Suprapubic skin (tissue), 4 donors: ENCODE measurements at regions not wholly inside any gene's neighbourhood (a gene's known extent, or its start where the extent isn't known, plus 50 kb on each side); places are given as distances from the start of the nearest gene placed in this dataset.

Experiments used
- DNase-seq, 2 donors: peaks; one replicate each; pipeline ENCODE4 v3.0.0-alpha.2; 2019; ENCODE audit warnings: low spot score in 2 of 2
- H3K27ac ChIP-seq: fragments of 200-600 bp; sonication (generic); one replicate; pipeline ENCODE4 v1.5.1; 2019
- H3K27me3 ChIP-seq: fragments of 200-600 bp; sonication (generic); one replicate; pipeline ENCODE4 v1.5.1; 2019
- H3K36me3 ChIP-seq: fragments of 200-600 bp; sonication (generic); one replicate; pipeline ENCODE4 v1.5.1; 2019
- H3K4me1 ChIP-seq: fragments of 200-600 bp; sonication (generic); one replicate; pipeline ENCODE4 v1.5.1; 2019
- H3K4me3 ChIP-seq: fragments of 200-600 bp; sonication (generic); one replicate; pipeline ENCODE4 v1.5.1; 2019; ENCODE audit warnings: mild to moderate bottlenecking
- H3K9me3 ChIP-seq: fragments of 200-600 bp; sonication (generic); one replicate; pipeline ENCODE4 v1.5.1; 2019
- EP300 ChIP-seq: sonication (generic); formaldehyde crosslinking; IDR thresholded peaks from one replicate; pipeline ENCODE4 v1.6.1; 2017; ENCODE audit warnings: antibody characterized with exemption
- POLR2A ChIP-seq, 2 donors: fragments of 450-650 bp; IDR thresholded peaks; one replicate each; pipeline ENCODE4 v1.6.1; 2017; ENCODE audit warnings: antibody characterized with exemption in 2 of 2, mild to moderate bottlenecking in 2 of 2, moderate library complexity in 2 of 2
- POLR2AphosphoS5 ChIP-seq, 3 donors: sonication (generic); formaldehyde crosslinking; IDR thresholded peaks; one replicate each; pipeline ENCODE4 v1.6.1; 2017; ENCODE audit warnings: antibody characterized with exemption in 3 of 3
- WGBS: methylation state at CpG from one replicate; pipeline ENCODE4 v1.1.5; 2018; 5-methylcytosine and 5-hydroxymethylcytosine counted together
- TF ChIP-seq, protein P1 (sequence below), 2 donors: fragments of 200-600 bp in 1 of 2; fragments of 450-650 bp in 1 of 2; sonication (generic) in 1 of 2; IDR thresholded peaks; one replicate each; pipeline ENCODE4 v1.5.1; 2016 to 2019; ENCODE audit warnings: antibody characterized with exemption in 2 of 2, mild to moderate bottlenecking in 1 of 2, moderate library complexity in 1 of 2

DNA sequence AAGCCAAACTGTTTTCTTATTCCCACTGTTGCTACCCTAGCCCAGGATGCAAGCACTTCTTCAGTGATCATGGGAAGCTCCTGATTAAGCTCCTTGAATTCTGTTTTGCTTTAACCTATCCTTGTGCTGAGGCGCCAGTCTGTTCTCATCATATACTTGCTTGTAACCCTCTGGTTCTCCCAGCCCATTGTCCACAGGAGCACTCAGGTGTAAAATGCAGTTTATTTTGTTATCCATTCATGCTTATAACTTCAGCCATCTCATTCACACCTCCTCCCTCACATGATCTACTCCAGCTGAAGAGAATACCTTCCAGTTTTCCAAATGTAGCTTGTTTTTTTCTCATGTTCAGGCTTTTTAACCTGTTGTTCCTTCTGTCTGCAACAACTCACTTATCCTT is 402.1 kb upstream of the BRINP1 start:
- Histone ChIP-seq H3K9me3 (no peaks in the 10 kb centered on the region), H3K4me3 (no peak overlapping the region), H3K36me3 (no peaks in the 10 kb centered on the region), H3K27me3 (no peaks in the 10 kb centered on the region), H3K4me1 (no peaks in the 10 kb centered on the region), H3K27ac (no peak overlapping the region)
- no peak for DNase-seq
- 100% methylated on average over 1 of the region's 1 CpG for WGBS
- no peak for TF ChIP-seq EP300

DNA sequence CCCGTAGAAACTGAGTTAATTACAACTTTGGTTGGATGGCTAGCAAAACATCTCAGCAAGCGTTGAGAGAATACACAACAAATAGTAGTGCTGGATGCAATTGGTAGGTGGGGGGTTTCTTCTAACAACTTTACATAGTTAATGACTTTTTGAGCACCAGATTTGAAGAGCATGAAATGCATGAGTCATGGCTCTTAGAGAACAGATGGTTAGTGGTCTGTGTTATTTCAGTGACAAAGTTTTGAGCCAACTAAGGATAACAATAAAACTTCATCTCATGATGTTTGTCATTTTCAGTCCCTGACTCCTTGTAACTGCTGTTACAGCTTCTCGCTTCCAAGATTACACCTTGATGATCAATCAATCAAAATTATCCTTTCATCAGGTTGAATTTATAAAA is 399.0 kb upstream of the BRINP1 start:
- WGBS: 71% methylated on average over 3 of the region's 3 CpGs
- TF ChIP-seq, protein P1, sequence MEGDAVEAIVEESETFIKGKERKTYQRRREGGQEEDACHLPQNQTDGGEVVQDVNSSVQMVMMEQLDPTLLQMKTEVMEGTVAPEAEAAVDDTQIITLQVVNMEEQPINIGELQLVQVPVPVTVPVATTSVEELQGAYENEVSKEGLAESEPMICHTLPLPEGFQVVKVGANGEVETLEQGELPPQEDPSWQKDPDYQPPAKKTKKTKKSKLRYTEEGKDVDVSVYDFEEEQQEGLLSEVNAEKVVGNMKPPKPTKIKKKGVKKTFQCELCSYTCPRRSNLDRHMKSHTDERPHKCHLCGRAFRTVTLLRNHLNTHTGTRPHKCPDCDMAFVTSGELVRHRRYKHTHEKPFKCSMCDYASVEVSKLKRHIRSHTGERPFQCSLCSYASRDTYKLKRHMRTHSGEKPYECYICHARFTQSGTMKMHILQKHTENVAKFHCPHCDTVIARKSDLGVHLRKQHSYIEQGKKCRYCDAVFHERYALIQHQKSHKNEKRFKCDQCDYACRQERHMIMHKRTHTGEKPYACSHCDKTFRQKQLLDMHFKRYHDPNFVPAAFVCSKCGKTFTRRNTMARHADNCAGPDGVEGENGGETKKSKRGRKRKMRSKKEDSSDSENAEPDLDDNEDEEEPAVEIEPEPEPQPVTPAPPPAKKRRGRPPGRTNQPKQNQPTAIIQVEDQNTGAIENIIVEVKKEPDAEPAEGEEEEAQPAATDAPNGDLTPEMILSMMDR (IDR thresholded peaks at IDR 0.05): no peak
- TF ChIP-seq EP300 (no peak), POLR2AphosphoS5 (IDR thresholded peaks at IDR 0.05) (no peak), POLR2A (IDR thresholded peaks at IDR 0.05) (no peak)

DNA sequence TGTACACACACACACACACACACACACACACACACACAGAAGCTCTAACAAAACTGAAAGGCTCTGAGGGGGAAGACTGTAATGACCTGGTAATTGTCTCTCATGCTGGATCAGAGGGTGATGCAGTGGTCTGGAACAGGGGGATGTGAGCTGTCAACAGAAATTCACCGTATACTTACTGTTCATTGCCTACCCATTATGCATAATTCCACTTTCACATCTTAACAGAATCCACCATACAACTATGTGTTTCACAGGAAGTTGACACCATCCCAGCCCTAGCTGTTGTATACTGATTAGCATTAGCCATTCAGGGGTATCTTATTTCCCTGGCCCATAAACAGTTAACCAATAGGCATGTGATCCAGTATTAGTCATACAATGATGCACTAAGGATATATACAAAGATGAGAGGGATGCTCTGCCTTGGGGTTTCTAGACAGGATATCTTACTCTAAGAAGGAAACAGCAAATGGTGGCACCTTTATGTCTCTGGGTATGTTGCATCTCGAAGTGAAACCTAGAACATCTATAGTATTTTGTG is 396.5 kb upstream of the BRINP1 start:
- Histone ChIP-seq H3K27me3 (no peaks in the 10 kb centered on the region), H3K4me1 (no peaks in the 10 kb centered on the region), H3K36me3 (no peaks in the 10 kb centered on the region), H3K9me3 (no peaks in the 10 kb centered on the region), H3K4me3 (no peak overlapping the region), H3K27ac (no peak overlapping the region)
- 75% methylated on average over 2 of the region's 2 CpGs for WGBS
- no peak for DNase-seq
- TF ChIP-seq EP300 (no peak), POLR2A (IDR thresholded peaks at IDR 0.05) (no peak), POLR2AphosphoS5 (IDR thresholded peaks at IDR 0.05) (no peak)
- TF ChIP-seq, protein P1 (IDR thresholded peaks at IDR 0.05): no peak

More for the DNA sequence above, 399.0 kb upstream of the BRINP1 start:
- Histone ChIP-seq H3K27ac (no peak overlapping the region), H3K4me3 (no peak overlapping the region), H3K27me3 (no peaks in the 10 kb centered on the region), H3K36me3 (no peaks in the 10 kb centered on the region), H3K4me1 (no peaks in the 10 kb centered on the region), H3K9me3 (no peaks in the 10 kb centered on the region)
- no peak for DNase-seq

DNA sequence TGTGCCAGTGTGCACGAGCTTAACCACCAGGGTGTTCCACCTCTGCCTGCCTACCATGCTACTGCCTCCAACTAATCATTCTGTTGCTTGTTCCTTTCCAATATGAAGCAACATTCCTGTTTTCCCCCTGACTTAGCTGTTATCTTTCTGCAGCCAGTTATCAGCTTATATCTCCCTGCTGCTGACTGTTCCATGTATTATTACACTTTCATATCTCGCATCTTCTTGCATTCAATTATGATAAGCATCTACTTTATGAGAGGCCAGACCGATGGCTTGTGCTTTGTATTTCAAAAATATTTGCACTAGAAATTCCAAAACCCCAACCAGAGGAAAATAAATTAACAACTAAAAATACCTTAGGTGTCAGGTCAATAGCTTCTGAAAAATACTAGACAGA is 394.0 kb upstream of the BRINP1 start:
- no peaks in the 10 kb centered on the region for H3K4me1 ChIP-seq
- no peaks in the 10 kb centered on the region for H3K36me3 ChIP-seq
- DNase-seq: no peak
- WGBS: 36% methylated on average over 3 of the region's 3 CpGs
- H3K27me3 ChIP-seq: no peaks in the 10 kb centered on the region
- H3K27ac ChIP-seq: no peak overlapping the region
- no peak for TF ChIP-seq POLR2A (IDR thresholded peaks at IDR 0.05)
- no peak for TF ChIP-seq EP300
- TF ChIP-seq, protein P1 (IDR thresholded peaks at IDR 0.05): no peak
- TF ChIP-seq POLR2AphosphoS5 (IDR thresholded peaks at IDR 0.05): no peak
- H3K9me3 ChIP-seq: no peaks in the 10 kb centered on the region
- no peak overlapping the region for H3K4me3 ChIP-seq

DNA sequence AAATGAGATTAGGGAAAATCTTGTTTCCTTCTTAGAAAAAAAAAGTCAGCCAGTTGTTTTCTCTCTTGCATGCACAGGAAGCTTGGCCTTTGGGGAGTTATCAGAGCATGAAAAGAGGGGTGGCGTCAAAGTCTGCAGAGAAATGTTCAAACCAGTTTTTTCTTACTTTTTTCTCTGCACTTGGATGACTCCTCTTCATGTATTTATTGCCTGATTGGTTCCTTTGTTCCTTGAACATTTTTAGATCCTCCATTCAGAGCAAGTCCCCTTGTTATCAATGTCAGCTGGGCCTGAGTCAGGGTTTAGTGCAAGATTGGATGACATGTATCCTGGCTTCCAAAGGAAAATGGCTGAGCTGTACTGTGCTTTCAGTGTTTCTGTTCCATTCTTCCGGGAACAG is 392.6 kb upstream of the BRINP1 start:
- H3K4me1 ChIP-seq: no peaks in the 10 kb centered on the region
- H3K9me3 ChIP-seq: no peaks in the 10 kb centered on the region
- DNase-seq: no peak
- TF ChIP-seq EP300 (no peak), POLR2AphosphoS5 (IDR thresholded peaks at IDR 0.05) (no peak), POLR2A (IDR thresholded peaks at IDR 0.05) (no peak)
- TF ChIP-seq, protein P1 (IDR thresholded peaks at IDR 0.05): no peak
- no peak overlapping the region for H3K4me3 ChIP-seq
- 86% methylated on average over 2 of the region's 2 CpGs for WGBS
- no peaks in the 10 kb centered on the region for H3K36me3 ChIP-seq
- H3K27me3 ChIP-seq: no peaks in the 10 kb centered on the region
- H3K27ac ChIP-seq: no peak overlapping the region

DNA sequence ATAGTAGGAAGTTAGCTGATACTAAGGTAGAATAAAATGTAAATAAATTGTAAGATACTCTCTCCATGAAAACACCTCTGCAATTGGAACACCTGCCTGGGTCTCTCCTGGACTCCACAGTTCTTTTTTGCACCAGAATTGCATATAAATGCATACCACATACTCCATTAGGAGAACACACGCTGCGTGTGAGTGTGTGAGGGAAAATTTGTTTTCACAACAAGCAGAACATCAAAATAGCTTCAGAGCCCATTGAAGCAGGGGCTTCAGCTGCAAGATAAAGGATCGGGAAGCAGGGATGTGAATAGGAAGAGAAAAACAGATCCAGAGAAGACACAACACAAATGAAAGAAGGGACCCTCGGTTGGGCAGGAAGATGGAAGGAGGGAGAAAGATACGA is 389.8 kb upstream of the BRINP1 start:
- Histone ChIP-seq H3K27me3 (no peaks in the 10 kb centered on the region), H3K4me3 (no peak overlapping the region), H3K27ac (no peak overlapping the region), H3K4me1 (no peaks in the 10 kb centered on the region), H3K9me3 (no peaks in the 10 kb centered on the region), H3K36me3 (no peaks in the 10 kb centered on the region)
- TF ChIP-seq POLR2AphosphoS5 (IDR thresholded peaks at IDR 0.05) (no peak), POLR2A (IDR thresholded peaks at IDR 0.05) (no peak), EP300 (no peak)
- TF ChIP-seq, protein P1 (IDR thresholded peaks at IDR 0.05): no peak
- WGBS: 62% methylated on average over 5 of the region's 5 CpGs
- no peak for DNase-seq
